ENCODE measurements at regions not wholly inside any gene's neighbourhood (a gene's known extent, or its start where the extent isn't known, plus 50 kb on each side); places are given as distances from the start of the nearest gene placed in this dataset.

- H2AFZ ChIP-seq (ENCODE audit: insufficient read depth, low read depth, low read length, poor library complexity, severe bottlenecking) = no peak overlapping the region
- Mint-ChIP-seq H3K9me3 (peaks cover 0 to 7% (median 0%) of the 10 kb centered on the region in 7 donors), H3K36me3 (no peaks in the 10 kb centered on the region), H3K4me1 (no peaks in the 10 kb centered on the region), H3K27ac (no peak overlapping the region), H3K4me3 (no peak overlapping the region), H3K27me3 (ENCODE audit: low read depth in 3 of 3) (no peaks in the 10 kb centered on the region)
- no peaks in the 10 kb centered on the region for H3K36me3 ChIP-seq (replicated peaks in 1 of 2; ENCODE audit: control insufficient read depth in 1 of 2, insufficient read depth in 2 of 2, low read length in 2 of 2)
- no peak overlapping the region for H3K4me2 ChIP-seq (replicated peaks; ENCODE audit: extremely low read depth, low read length, poor library complexity, severe bottlenecking)
- H3K9me3 ChIP-seq (replicated peaks in 1 of 2; ENCODE audit: control insufficient read depth in 1 of 2, insufficient read depth in 1 of 2, low read length in 2 of 2) = peaks cover 3% of the 10 kb centered on the region in 2 donors
- no peaks in the 10 kb centered on the region for H3K27me3 ChIP-seq (ENCODE audit: control insufficient read depth in 2 of 2, insufficient read depth in 2 of 2, low read length in 2 of 2)
- no peaks in the 10 kb centered on the region for H4K20me1 ChIP-seq (ENCODE audit: insufficient read depth, low read length)
- no peak overlapping the region for H3K9ac ChIP-seq (ENCODE audit: insufficient read depth, low read length, poor library complexity, severe bottlenecking)
- no peaks in the 10 kb centered on the region for H3K4me1 ChIP-seq (ENCODE audit: control insufficient read depth in 1 of 2, insufficient read depth in 2 of 2, low read length in 2 of 2)
- TF ChIP-seq CTCF (IDR thresholded peaks at IDR 0.05) = no peak
- H3K79me2 ChIP-seq (ENCODE audit: insufficient read depth, low read length) = no peaks in the 10 kb centered on the region
- intact Hi-C loops (cut with micrococcal nuclease) = no loop called here
- H3K4me3 ChIP-seq (replicated peaks in 1 of 3; ENCODE audit: low read depth in 2 of 3, low read length in 3 of 3) = no peak overlapping the region
- DNase-seq = no peak
- H3K27ac ChIP-seq (ENCODE audit: low read depth in 1 of 2, low read length in 2 of 2) = no peak overlapping the region
Measured at GRCh38 chr2:18848646-18849045, 259.3 kb upstream of the NT5C1B start.

- Histone ChIP-seq H3K4me3 (replicated peaks in 1 of 3; ENCODE audit: low read depth in 2 of 3, low read length in 3 of 3) (no peak overlapping the region), H3K27me3 (ENCODE audit: control insufficient read depth in 2 of 2, insufficient read depth in 2 of 2, low read length in 2 of 2) (no peaks in the 10 kb centered on the region), H3K9ac (ENCODE audit: insufficient read depth, low read length, poor library complexity, severe bottlenecking) (no peak overlapping the region), H3K4me1 (ENCODE audit: control insufficient read depth in 1 of 2, insufficient read depth in 2 of 2, low read length in 2 of 2) (no peaks in the 10 kb centered on the region), H2AFZ (ENCODE audit: insufficient read depth, low read depth, low read length, poor library complexity, severe bottlenecking) (no peak overlapping the region), H3K27ac (ENCODE audit: low read depth in 1 of 2, low read length in 2 of 2) (no peak overlapping the region), H3K9me3 (replicated peaks in 1 of 2; ENCODE audit: control insufficient read depth in 1 of 2, insufficient read depth in 1 of 2, low read length in 2 of 2) (peaks cover 5 to 8% of the 10 kb centered on the region in 2 donors), H3K79me2 (ENCODE audit: insufficient read depth, low read length) (no peaks in the 10 kb centered on the region), H4K20me1 (ENCODE audit: insufficient read depth, low read length) (no peaks in the 10 kb centered on the region), H3K36me3 (replicated peaks in 1 of 2; ENCODE audit: control insufficient read depth in 1 of 2, insufficient read depth in 2 of 2, low read length in 2 of 2) (no peaks in the 10 kb centered on the region), H3K4me2 (replicated peaks; ENCODE audit: extremely low read depth, low read length, poor library complexity, severe bottlenecking) (no peak overlapping the region)
- no peaks in the 10 kb centered on the region for H3K36me3 Mint-ChIP-seq
- no peak overlapping the region for H3K4me3 Mint-ChIP-seq
- DNase-seq = no peak
- intact Hi-C loops (cut with micrococcal nuclease) = no loop called here
- TF ChIP-seq CTCF (IDR thresholded peaks at IDR 0.05) = no peak
- peaks cover 0 to 9% (median 0%) of the 10 kb centered on the region in 7 donors for H3K9me3 Mint-ChIP-seq
- H3K27ac Mint-ChIP-seq = no peak overlapping the region
- H3K27me3 Mint-ChIP-seq (ENCODE audit: low read depth in 3 of 3) = no peaks in the 10 kb centered on the region
- H3K4me1 Mint-ChIP-seq = no peaks in the 10 kb centered on the region
- no CpG with 5 or more reads among the region's 2 CpGs for WGBS (ENCODE audit: insufficient coverage)
Measured at GRCh38 chr2:18845854-18846445, 256.6 kb upstream of the NT5C1B start.

All from CD14-positive monocyte (primary cell).